ENCODE measurements at regions not wholly inside any gene's neighbourhood (a gene's known extent, or its start where the extent isn't known, plus 50 kb on each side); places are given as distances from the start of the nearest gene placed in this dataset.
A peak's percentile ranks its signal among the peaks of the same experiment; 100 is the strongest.

DNA sequence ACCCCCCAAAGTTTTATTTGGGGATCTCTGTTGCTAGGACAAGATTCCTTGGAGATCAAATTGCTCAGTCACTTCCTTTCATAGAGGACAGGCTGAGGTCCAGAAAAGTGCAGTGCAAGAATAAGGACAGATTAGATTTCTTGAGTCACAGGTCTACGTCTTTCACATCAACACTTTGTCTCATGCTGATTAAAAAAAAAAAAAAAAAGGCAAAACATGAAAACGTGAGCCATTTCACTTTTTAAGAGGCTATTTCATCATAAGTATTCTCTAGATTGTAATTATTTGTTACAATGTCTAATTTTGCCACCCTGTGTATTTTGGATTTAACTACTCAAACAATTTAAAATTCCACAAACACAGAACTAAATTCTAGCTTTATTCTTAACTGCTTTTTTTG is 647.0 kb downstream of the TRAM1L1 start:
- no peak for DNase-seq (ENCODE audit: low read depth in 2 of 2)

DNA sequence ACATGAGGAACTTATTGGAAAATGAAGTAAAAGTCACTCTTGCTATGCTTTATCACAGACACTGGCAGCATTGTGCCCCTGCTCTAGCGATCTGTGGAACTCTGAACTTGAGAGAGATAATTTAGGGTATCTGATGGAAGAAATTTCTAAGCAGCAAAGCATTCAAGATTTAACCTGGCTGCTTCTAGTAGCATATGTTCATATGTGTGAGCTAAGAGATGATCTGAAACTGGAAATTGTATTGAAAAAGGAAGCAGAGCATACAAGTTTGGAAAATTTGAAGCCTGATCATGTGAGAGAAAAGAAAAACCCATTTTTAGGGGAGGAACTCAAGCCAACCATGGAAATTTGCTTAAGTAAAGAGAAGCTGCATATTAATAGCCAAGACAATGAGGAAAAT is 657.7 kb downstream of the TRAM1L1 start:
- no peak for DNase-seq (ENCODE audit: low read depth in 2 of 2)

DNA sequence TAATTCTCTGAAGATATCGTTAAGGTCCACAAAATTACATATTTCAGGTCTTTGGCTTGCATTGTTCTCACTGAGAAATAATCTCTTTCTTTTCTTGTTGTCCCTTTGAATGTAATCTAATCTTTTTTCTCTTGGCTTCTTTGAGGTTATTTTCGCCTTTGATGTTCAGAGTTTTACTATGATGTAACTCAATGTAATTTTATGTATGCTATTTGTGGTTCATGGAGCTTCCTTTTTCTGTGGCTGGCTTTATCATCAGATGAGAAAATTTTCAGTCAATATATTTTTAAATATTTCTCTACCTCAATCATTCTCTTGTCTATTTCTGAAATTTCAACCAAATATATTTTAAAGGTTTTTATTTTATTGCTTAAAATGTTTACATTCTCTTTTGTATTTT is 672.2 kb downstream of the TRAM1L1 start:
- DNase-seq (ENCODE audit: low read depth in 2 of 2), result no peak

- DNase-seq (ENCODE audit: low read depth in 2 of 2), result no peak
Observed at GRCh38 chr4:116401293-116401692, 684.1 kb downstream of the TRAM1L1 start.

GRCh38 chr4:116400480-116400879 is 684.9 kb downstream of the TRAM1L1 start:
- no peak for DNase-seq (ENCODE audit: low read depth in 2 of 2)

- no peak for DNase-seq (ENCODE audit: low read depth in 2 of 2)
Observed at GRCh38 chr4:116397714-116398113, 687.7 kb downstream of the TRAM1L1 start.

- no peak for DNase-seq (ENCODE audit: low read depth in 2 of 2)
Observed at GRCh38 chr4:116397291-116397690, 688.1 kb downstream of the TRAM1L1 start.

DNA sequence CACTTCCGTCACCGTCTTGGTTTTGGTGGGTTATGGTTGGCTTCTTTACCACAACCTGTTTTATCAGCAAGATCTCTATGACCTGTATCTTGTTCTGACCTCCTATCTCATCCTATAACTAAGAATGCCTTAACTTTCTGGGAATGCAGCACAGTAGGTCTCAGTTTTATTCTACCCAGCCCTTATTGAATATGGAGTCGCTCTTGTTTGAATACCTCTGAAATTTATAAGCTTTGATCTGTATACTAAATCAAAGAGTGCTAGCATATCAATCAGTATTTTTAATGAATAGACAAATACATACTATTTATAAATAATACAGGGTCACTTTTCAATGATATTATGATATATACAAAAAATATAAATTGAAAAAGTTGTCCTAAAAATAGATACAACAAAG is 690.0 kb downstream of the TRAM1L1 start:
- no peak for DNase-seq (ENCODE audit: low read depth in 2 of 2)

- DNase-seq (ENCODE audit: low read depth in 2 of 2), result no peak
Observed at GRCh38 chr4:116391020-116391419, 694.4 kb downstream of the TRAM1L1 start.

- DNase-seq (ENCODE audit: low read depth in 2 of 2), result no peak
Observed at GRCh38 chr4:116389139-116389538, 696.2 kb downstream of the TRAM1L1 start.

DNA sequence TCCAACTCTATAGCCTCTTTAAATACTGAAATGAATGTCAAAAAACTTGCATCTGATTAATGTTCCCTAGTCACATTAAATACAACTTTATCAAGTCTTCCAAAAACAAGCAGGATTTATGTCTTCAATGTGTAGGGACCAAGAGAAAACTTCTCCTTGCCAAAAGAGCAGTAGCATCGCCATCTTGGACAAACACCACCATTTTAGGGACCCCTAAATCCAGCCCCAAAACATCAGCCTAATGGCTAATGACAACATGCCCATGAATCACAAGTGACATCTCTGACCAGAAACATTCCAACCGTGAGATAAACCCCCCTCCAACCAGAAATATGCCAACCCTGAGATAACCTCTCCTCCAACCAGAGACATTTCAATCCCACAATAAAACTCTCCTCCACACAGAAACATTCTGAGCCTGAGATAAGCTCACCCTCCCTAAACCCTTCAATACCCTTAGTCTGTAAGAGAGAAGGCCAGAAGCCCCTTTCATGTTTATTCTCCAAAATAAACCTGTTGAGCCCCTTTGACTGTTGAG is 697.4 kb downstream of the TRAM1L1 start:
- no peak for DNase-seq (ENCODE audit: low read depth in 2 of 2)

DNA sequence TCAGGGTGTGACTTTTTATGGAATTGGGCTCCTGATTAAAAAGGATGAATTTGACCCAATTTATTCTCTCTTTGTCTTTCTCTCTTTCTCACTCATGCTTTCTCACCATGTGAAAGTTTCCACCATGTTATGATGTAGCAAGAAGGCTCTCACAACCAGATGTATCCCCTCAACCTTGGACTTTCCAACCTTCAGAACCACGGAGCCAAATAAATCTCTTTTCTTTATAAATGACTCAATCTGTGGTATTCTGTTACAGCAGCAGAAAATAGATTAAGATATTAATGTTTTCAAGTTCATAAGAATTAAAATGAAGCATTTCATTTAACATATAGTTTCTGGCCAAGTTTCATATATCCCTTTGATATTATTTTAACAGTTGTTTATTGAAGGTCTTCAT is 698.5 kb downstream of the TRAM1L1 start:
- DNase-seq (ENCODE audit: low read depth in 2 of 2), result no peak

GRCh38 chr4:116385583-116385982 is 699.8 kb downstream of the TRAM1L1 start:
- DNase-seq (ENCODE audit: low read depth in 2 of 2), result no peak

- no peak for DNase-seq (ENCODE audit: low read depth in 2 of 2)
Observed at GRCh38 chr4:116374815-116375214, 710.6 kb downstream of the TRAM1L1 start.

DNA sequence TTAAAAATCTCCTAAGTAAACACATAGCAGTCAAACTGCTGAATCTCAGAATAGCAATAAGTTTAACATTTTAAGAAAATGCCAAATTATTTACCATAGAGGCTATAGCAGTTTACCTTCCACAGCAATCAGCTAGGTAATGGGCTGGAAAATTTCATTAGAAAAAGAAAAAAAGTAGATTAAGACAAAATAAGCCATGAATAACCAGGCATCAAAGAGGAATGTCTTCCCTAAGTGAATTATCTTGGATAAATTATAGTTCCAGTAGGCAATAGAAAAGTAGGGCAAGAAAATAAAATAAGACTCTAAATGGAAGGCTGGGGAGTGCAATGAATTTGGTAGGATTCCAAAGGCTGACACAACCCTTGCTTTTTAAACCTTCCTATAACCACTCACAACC is 722.8 kb downstream of the TRAM1L1 start:
- DNase-seq (ENCODE audit: low read depth in 2 of 2), result no peak

- DNase-seq (ENCODE audit: low read depth in 2 of 2), result no peak
Observed at GRCh38 chr4:116361790-116362189, 723.6 kb downstream of the TRAM1L1 start.

DNA sequence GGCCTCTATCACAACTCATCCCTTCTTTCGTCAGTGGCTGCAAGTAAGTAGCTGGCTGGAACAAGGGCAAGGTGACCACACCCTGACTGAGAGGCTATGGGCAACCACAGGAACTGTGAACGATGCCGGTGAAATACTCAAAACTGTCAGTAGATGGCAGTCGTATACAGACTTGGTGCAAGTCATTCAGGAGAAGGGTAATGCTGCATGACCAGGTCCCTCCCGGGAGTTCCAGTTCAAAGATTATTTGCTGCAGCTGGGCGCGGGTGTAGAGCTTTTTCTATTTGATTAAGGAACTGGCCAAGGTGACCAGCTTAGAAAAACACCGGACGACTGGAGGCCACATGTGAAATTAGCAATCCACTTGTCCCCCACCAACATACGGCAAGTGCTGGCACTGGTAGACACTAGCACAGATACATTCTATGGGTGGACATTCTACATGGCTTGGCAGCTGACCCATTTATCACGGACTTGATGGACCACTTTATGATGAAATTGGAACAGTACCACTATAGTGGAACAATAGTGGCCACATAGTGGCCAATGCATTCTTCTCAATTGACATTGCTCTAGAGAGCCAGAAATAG is 726.6 kb downstream of the TRAM1L1 start:
- DNase-seq (ENCODE audit: low read depth in 2 of 2), result peak in 1 of 2 experiments; percentile 13

GRCh38 chr4:116357758-116358157 is 727.6 kb downstream of the TRAM1L1 start:
- no peak for DNase-seq (ENCODE audit: low read depth in 2 of 2)

DNA sequence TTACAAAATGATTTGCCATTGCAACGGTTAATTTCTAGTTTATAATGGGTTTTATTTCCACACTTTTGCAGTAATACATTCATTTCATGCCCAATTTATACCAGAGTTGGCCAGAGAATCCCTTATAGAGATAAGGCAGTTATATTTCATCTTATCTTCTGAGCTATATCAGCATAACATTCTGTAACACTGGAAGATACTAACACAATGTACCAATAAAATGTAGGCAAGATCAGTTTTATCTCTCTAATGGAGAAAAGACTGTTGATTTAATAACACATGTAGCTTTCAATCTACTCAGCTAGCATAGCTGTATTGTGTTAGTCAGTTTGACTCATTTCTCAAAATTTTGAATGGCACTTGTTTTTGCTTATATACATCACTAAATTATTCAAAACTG is 738.6 kb downstream of the TRAM1L1 start:
- no peak for DNase-seq (ENCODE audit: low read depth in 2 of 2)

GRCh38 chr4:116343809-116344208 is 741.6 kb downstream of the TRAM1L1 start:
- no peak for DNase-seq (ENCODE audit: low read depth in 2 of 2)

DNA sequence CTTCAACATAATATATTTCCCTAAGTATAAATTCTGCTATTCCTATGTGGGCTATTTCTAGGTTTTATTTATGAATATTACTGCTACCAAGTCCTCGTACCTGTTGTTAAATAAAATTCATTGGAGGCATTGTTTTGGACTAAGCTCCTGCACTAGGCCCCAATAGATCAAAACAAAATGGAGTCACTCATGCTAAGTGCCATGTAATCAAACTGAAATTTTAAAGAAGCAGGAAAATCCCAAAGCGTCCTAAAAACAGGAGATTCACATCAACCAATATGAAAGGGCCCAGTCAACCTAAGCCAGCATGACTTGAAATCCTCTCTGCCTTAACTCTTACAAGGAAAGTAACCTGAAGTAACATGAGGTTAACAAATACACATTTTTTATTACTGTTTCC is 743.2 kb downstream of the TRAM1L1 start:
- no peak for DNase-seq (ENCODE audit: low read depth in 2 of 2)

DNA sequence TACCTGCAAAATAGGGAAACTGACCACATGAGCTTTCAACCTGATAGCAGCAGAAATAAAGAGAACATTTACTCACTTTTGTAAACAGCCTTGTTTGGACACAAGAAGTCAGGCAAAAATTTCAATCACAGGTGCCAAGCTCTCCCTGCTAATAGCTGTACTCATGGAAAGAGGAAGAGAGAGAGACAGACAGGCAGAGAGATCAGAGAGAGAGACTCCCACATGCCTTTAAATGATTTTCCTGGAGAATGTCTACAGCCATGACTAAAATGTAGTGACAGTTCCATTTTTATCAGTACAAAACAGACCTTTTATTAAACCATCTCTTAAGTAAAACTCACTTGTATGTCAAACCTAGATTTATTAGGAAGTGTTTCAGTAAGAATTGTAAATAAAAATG is 752.9 kb downstream of the TRAM1L1 start:
- no peak for DNase-seq (ENCODE audit: low read depth in 2 of 2)

DNA sequence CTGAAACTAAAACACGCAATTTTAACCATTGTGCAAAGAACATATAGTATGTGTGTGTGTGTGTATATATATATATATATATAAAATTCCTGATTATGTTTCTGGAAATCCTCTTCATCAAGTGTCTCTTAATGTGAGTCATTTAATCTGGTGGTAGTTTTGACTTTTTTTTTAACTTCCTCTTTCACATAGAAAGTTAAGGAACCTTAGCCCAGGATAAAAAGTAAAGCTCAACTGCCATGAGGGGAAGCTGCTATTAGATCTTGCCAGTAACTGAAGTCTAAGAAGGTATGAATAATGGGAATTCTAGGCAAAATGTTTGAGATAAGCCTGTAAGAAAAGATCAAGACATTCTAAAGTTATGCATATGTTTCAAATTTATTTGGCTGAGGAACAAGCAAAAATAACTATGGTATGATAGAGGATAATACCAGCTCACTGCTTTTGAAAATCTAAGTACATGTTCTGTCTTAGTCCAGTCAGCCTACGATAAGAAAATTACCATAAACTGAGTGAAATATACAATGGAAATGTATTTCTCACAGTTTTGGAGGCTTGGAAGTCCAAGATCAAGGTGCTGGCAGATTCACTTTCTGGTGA is 757.0 kb downstream of the TRAM1L1 start:
- DNase-seq (ENCODE audit: low read depth in 2 of 2), result no peak

DNA sequence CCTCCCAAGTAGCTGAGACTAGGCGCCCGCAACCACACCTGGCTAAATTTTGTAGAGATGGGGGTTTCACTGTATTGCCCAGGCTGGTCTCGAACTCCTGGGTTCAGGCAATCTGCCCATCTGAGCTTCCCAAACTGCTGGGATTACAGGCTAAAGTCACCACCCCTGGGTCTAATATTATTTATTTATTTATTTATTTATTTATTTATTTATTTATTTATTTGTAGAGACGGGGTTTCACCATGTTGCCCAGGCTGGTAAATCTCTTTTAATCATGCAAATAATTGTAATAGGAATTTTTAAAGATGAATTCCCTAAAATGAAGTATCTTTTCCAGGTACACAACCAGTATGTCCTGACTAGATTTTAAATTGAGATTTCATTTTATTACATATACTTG is 761.8 kb downstream of the TRAM1L1 start:
- no peak for DNase-seq (ENCODE audit: low read depth in 2 of 2)
